Cardiac septum (tissue), 1 donor: ENCODE measurements at regions not wholly inside any gene's neighbourhood (a gene's known extent, or its start where the extent isn't known, plus 50 kb on each side); places are given as distances from the start of the nearest gene placed in this dataset.
"Not testable (repeated sequence)": the region's sequence is repeated elsewhere in the genome, so short reads cannot be mapped to it uniquely, and the experiment has no call there.

Experiments
- DNase-seq: peaks from one replicate; pipeline ENCODE4 v3.0.0-alpha.2; 2020; ENCODE audit warnings: low spot score
- intact Hi-C: fragments of 100-400 bp; cut with DNase I; formaldehyde crosslinking; loops from one replicate; pipeline ENCODE4 v1.14.0; 2022
- donor health status: DM: no; HTN: no; CAD: no.

GRCh38 chr5:34415559-34416198 is 240.4 kb upstream of the RAI14 start:
- DNase-seq: no peak
- intact Hi-C loops: no loop called here

DNA sequence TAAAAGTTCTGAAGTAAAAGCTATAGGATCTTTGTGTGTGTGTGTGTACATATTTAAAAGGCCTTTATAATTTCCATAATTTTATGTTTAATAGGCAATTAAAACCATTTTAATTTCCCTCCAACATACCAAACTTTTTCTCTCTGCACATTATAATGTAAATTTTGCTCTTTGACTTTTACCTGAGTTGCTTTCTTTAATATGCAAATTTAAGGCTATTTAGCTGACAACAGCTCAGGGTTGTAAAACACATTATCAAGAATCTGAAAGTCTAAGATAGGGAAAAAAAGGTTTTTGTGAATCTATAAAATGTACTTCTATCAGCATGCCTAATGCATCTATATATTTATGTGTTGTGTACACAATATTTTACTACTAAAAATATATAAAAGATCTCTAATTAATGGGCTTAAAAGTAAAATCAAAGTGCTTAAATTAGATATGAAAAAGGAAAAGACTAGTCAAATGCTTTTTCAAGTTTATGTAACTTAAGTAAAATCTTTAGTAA is 239.6 kb upstream of the RAI14 start:
- intact Hi-C loops: no loop called here
- DNase-seq: no peak

DNA sequence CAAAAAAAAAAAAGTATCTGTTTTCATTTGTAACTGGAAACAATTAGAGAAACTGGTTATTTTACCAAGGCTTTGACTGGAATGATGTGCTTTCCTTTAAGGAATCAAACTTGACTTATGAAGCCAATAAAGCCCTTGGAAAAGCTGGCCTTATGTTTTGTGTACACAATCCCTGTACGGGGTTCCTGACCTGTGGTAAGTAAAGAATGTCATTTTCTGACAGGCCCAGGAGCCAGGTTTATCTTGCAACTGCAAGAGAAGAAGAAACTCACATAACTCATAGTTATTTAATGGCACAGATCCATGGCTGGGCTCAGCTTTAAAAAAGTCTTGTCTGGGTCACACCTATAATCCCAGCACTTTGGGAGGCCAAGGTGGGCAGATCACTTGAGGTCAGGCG is 235.9 kb upstream of the RAI14 start:
- DNase-seq, intact Hi-C loops: not testable (repeated sequence)

- intact Hi-C loops: no loop called here
- DNase-seq: no peak
Observed at GRCh38 chr5:34436761-34437501, 219.2 kb upstream of the RAI14 start.

DNA sequence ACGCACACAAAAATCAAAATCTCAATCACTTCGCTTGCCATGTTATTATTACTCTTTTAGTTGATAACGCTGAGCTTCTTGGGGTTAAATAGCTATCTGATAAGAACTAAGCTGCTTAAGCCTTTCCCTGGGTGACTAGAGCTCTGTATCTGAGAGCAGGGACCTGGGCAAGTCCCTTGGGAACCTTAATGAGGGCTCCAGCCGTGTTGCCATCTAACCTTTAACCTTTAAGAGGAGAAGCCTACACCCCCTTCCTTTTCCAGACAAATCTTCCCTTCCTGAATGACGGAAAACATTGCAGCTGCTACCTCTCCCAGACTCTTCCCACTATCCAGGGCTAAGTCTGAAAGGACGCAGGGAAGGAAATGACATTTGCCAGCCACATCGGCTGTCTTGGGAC is 216.5 kb upstream of the RAI14 start:
- intact Hi-C loops: no loop called here
- DNase-seq: no peak

- DNase-seq, intact Hi-C loops: not testable (repeated sequence)
Observed at GRCh38 chr5:34441767-34442166, 214.4 kb upstream of the RAI14 start.

DNA sequence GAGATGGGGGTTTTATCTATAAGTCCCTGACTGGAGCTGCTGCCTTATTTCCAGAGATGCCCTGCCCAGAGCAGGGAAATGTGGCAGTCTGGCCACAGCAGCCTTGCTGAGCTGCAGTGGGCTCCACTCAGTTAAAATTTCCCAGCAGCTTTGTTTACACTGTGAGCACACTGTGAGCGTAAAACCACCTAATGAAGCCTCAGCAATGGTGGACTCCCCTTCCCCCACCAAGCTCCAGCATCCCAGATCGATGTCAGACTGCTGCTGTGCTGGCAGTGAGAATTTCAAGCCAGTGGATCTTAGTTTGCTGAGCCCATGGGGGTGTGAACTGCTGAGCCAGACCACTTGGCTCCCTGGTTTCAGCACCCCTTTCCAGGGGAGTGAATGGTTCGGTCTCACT is 208.7 kb upstream of the RAI14 start:
- DNase-seq: no peak
- intact Hi-C loops: no loop called here

- intact Hi-C loops: no loop called here
- DNase-seq: no peak
Observed at GRCh38 chr5:34449639-34450038, 206.5 kb upstream of the RAI14 start.

- intact Hi-C loops: no loop called here
- DNase-seq: no peak
Observed at GRCh38 chr5:34450338-34450737, 205.8 kb upstream of the RAI14 start.

GRCh38 chr5:34452170-34452828 is 203.8 kb upstream of the RAI14 start:
- intact Hi-C loops: no loop called here
- DNase-seq: no peak

DNA sequence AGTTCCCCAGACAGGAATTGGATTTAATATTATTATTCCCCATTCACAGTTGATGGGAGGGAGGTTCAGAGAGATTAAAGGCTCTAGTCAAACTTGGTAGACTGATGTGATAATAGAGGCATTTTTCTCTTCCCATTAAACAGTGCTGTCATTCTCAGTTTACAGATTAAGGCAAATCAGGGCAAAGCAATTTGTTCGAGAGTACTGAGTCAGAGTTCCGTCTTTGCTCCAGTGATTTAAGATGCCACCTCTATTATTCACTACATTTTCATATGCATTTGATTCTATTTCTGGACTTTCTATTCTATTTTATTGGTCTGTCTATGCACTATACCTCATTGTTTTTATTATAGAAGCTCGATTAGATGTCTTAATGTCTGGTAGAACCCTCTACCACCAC is 201.0 kb upstream of the RAI14 start:
- DNase-seq: no peak
- intact Hi-C loops: no loop called here

DNA sequence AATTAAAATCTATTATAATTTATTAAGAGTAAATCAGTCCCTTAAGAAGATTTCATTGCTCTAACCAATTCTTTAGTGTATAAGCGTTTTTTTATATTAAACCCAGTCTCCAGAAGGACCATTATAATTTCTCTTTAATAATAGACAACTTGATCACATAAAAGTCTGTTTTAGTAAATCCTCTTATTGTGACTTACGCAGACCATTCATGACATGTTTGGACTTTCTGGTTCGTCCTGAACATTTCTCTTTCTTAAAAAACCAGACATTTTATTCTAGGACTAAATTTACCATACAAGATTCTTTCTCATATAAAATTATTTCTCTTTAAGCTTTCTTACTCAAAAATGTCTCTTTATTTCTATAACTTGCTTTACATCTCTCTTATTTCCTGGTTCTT is 196.2 kb upstream of the RAI14 start:
- intact Hi-C loops: loop anchor here (10.0 kb wide), 1 partner anchor 465 kb away; no protein-coding TSS in a partner anchor

GRCh38 chr5:34460496-34460895 is 195.6 kb upstream of the RAI14 start:
- DNase-seq: no peak
- intact Hi-C loops: loop anchor here (10.0 kb wide), 1 partner anchor 466 kb away; no protein-coding TSS in a partner anchor

More for the DNA sequence above, 196.2 kb upstream of the RAI14 start:
- no peak for DNase-seq

DNA sequence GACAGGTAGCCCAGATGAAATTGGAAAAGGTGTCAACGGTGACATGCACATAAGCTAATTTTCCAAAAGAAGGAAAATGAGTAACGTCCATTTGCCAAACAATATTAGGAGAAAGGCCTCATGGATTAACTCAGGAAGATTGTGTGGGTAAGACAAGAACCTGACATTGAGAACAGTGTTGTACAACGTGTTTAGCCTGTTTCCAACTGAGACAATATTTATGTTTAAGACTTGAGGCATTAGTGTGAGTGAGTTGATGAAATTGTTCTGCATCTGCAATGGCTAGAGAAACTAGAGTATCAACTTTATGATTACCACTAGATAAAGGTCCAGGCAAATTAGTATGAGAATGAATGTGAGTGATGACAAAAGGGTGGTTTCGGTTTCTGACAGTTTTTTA is 191.3 kb upstream of the RAI14 start:
- intact Hi-C loops: loop anchor here (10.0 kb wide), 1 partner anchor 470 kb away; no protein-coding TSS in a partner anchor

GRCh38 chr5:34465301-34465700 is 190.8 kb upstream of the RAI14 start:
- not testable (repeated sequence) for DNase-seq
- intact Hi-C loops: loop anchor here (10.0 kb wide), 1 partner anchor 470 kb away; no protein-coding TSS in a partner anchor

More for the DNA sequence above, 191.3 kb upstream of the RAI14 start:
- DNase-seq: no peak

GRCh38 chr5:34466519-34467388 is 189.4 kb upstream of the RAI14 start:
- intact Hi-C loops: loop anchor here (10.0 kb wide), 1 partner anchor 472 kb away; no protein-coding TSS in a partner anchor
- DNase-seq: not testable (repeated sequence)

DNA sequence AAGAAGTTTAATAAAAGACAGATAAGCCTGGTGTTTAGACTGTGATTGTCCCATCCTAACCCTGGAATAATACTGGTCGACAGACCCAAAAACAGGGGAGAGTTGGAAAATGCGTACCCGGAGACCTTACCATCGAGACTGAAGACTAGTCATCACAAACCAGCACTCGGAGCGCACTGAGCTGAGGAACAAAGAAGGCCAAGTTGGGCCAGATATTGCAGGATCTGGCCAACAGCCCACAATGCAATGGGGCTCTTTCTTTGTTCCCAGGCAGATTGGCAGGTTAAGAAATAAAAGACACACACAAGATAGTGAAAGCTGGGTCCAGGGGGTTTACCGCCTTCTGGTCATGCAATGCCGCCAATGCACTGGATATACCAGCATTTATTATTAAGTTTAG is 188.7 kb upstream of the RAI14 start:
- intact Hi-C loops: loop anchor here (10.0 kb wide), 1 partner anchor 473 kb away; no protein-coding TSS in a partner anchor
- DNase-seq: no peak

- intact Hi-C loops: loop anchor here (10.0 kb wide), 1 partner anchor 473 kb away; no protein-coding TSS in a partner anchor
- DNase-seq: not testable (repeated sequence)
Observed at GRCh38 chr5:34467984-34468383, 188.1 kb upstream of the RAI14 start.

DNA sequence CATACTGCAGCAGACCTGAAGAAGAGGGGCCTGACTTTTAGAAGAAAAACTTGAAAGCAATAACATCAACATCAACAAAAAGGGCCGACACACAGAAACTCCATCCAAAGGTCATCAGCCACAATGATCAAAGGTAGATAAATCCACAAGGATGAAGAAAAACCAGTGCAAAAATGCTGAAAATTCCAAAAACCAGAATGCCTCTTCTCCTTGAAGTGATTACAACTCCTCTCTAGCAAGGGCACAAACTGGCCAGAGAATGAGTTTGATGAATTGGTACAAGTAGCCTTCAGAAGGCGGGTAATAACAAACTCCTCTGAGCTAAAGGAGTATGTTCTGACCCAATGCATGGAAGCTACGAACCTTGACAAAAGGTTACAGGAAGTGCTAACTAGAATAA is 186.2 kb upstream of the RAI14 start:
- intact Hi-C loops: loop anchor here (10.0 kb wide), 1 partner anchor 475 kb away; no protein-coding TSS in a partner anchor
- DNase-seq: no peak
